Caco-2 (cell line): ENCODE measurements at regions not wholly inside any gene's neighbourhood (a gene's known extent, or its start where the extent isn't known, plus 50 kb on each side); places are given as distances from the start of the nearest gene placed in this dataset.

ENCODE experiments used
- BruUV-seq: library from RNA; stranded (reverse); fragments of 400-500 nt; replicated peaks from 2 replicates; lab custom pipeline; 2021; lab: Mats Ljungman, UMichigan
- CTCF ChIA-PET: fragments of 300-600 bp; sonication (Branson Sonifier 250); formaldehyde crosslinking; loops from one replicate; lab custom pipeline; 2022; ENCODE audit warnings: antibody characterized with exemption; lab: Charles Lee
- POLR2A ChIA-PET: fragments of 300-600 bp; sonication (Branson Sonifier 250); formaldehyde crosslinking; loops from one replicate; lab custom pipeline; 2022; ENCODE audit warnings: antibody characterized with exemption; lab: Charles Lee
- DNase-seq, 2 experiments: peaks; one replicate each; pipeline versions ENCODE4 v3.0.0 to v3.0.0-alpha.2; 2020 to 2022
- H3K27me3 ChIP-seq: replicated peaks from 2 replicates; pipeline ENCODE4 v1.6.0; 2011; ENCODE audit warnings: low read length; ENCODE audit not compliant: control insufficient read depth, insufficient read depth
- H3K36me3 ChIP-seq: 2 replicates; pipeline ENCODE4 v1.5.1; 2011; ENCODE audit warnings: low read length; ENCODE audit not compliant: control insufficient read depth, insufficient read depth
- H3K4me1 ChIP-seq: fragments of 250-450 bp; sonication (Bioruptor Pico); 2 replicates; pipeline ENCODE4 v1.5.1; 2020; ENCODE audit warnings: mild to moderate bottlenecking
- H3K4me3 ChIP-seq: 2 replicates; pipeline ENCODE4 v1.5.1; 2011; ENCODE audit warnings: low read depth, mild to moderate bottlenecking, control low read depth, low read length
- H3K9me3 ChIP-seq: fragments of 250-450 bp; sonication (Bioruptor Pico); 2 replicates; pipeline ENCODE4 v1.5.1; 2020; ENCODE audit warnings: mild to moderate bottlenecking, moderate library complexity
- H3K27ac Mint-ChIP-seq: one replicate; pipeline ENCODE4 v1.8.0; 2022; ENCODE audit warnings: mixed read lengths; ENCODE audit not compliant: unreplicated experiment
- H3K27me3 Mint-ChIP-seq: one replicate; pipeline ENCODE4 v1.8.0; 2022; ENCODE audit warnings: mixed read lengths; ENCODE audit not compliant: insufficient read depth, unreplicated experiment
- H3K36me3 Mint-ChIP-seq: one replicate; pipeline ENCODE4 v1.8.0; 2022; ENCODE audit warnings: mild to moderate bottlenecking, mixed read lengths; ENCODE audit not compliant: insufficient read depth, unreplicated experiment
- H3K4me1 Mint-ChIP-seq: one replicate; pipeline ENCODE4 v1.8.0; 2022; ENCODE audit warnings: low read depth, mixed read lengths; ENCODE audit not compliant: unreplicated experiment
- H3K4me3 Mint-ChIP-seq: one replicate; pipeline ENCODE4 v1.8.0; 2022; ENCODE audit warnings: mild to moderate bottlenecking, moderate library complexity, mixed read lengths; ENCODE audit not compliant: unreplicated experiment
- H3K9me3 Mint-ChIP-seq: one replicate; pipeline ENCODE4 v1.8.0; 2022; ENCODE audit warnings: mixed read lengths; ENCODE audit not compliant: unreplicated experiment
- intact Hi-C: fragments of 100-400 bp; cut with micrococcal nuclease; formaldehyde crosslinking; loops from one replicate; pipeline ENCODE4 v1.10.0; 2022; ENCODE audit not compliant: unreplicated experiment
- TF ChIP-seq, protein P1 (sequence below), 2 experiments: fragments of 200-600 bp in 1 of 2; IDR thresholded peaks; 1 replicate in 1 of 2; 2 replicates in 1 of 2; pipeline versions ENCODE4 v1.5.1 to v1.8.0; 2011 to 2022; ENCODE audit warnings: antibody characterized with exemption in 1 of 2, control low read depth in 1 of 2, inconsistent platforms in 1 of 2, low read depth in 1 of 2, low read length in 1 of 2, mild to moderate bottlenecking in 1 of 2, moderate library complexity in 1 of 2; ENCODE audit not compliant: insufficient read depth in 1 of 2, severe bottlenecking in 1 of 2, unreplicated experiment in 1 of 2

DNA sequence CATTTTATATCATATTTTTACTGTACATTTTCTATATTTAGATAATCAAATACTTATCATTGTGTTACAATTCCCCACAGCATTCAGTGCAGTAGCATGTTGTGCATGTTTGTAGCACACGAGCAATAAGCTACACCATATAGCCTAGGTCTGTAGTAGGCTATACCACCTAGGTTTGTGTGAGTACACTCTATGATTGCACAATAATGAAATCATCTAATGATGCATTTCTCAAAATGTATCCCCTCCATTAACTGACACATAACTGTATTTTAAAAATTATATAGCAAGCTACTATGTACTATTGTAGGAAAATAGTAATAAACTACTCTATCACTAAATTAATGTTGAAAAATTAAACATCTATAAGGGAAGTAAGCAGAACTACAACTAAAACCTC lies 518.4 kb upstream of the PABPC4L start:
- no peak overlapping the region for H3K27ac Mint-ChIP-seq
- no peaks in the 10 kb centered on the region for H3K27me3 ChIP-seq
- no peak overlapping the region for H3K4me3 Mint-ChIP-seq
- BruUV-seq = no TSS peak
- no peaks in the 10 kb centered on the region for H3K27me3 Mint-ChIP-seq
- ChIA-PET CTCF (no interaction called here), POLR2A (no interaction called here)
- H3K4me1 Mint-ChIP-seq = no peaks in the 10 kb centered on the region
- H3K36me3 ChIP-seq = no peaks in the 10 kb centered on the region
- intact Hi-C loops = no loop called here
- H3K9me3 Mint-ChIP-seq = no peaks in the 10 kb centered on the region
- TF ChIP-seq, protein P1, sequence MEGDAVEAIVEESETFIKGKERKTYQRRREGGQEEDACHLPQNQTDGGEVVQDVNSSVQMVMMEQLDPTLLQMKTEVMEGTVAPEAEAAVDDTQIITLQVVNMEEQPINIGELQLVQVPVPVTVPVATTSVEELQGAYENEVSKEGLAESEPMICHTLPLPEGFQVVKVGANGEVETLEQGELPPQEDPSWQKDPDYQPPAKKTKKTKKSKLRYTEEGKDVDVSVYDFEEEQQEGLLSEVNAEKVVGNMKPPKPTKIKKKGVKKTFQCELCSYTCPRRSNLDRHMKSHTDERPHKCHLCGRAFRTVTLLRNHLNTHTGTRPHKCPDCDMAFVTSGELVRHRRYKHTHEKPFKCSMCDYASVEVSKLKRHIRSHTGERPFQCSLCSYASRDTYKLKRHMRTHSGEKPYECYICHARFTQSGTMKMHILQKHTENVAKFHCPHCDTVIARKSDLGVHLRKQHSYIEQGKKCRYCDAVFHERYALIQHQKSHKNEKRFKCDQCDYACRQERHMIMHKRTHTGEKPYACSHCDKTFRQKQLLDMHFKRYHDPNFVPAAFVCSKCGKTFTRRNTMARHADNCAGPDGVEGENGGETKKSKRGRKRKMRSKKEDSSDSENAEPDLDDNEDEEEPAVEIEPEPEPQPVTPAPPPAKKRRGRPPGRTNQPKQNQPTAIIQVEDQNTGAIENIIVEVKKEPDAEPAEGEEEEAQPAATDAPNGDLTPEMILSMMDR (IDR thresholded peaks at IDR 0.05; ENCODE audit: insufficient read depth in 1 of 2, low read depth in 1 of 2, low read length in 1 of 2, severe bottlenecking in 1 of 2, unreplicated experiment in 1 of 2) = no peak
- H3K36me3 Mint-ChIP-seq = no peaks in the 10 kb centered on the region
- H3K9me3 ChIP-seq = no peaks in the 10 kb centered on the region
- no peaks in the 10 kb centered on the region for H3K4me1 ChIP-seq
- DNase-seq = no peak
- H3K4me3 ChIP-seq = no peak overlapping the region

DNA sequence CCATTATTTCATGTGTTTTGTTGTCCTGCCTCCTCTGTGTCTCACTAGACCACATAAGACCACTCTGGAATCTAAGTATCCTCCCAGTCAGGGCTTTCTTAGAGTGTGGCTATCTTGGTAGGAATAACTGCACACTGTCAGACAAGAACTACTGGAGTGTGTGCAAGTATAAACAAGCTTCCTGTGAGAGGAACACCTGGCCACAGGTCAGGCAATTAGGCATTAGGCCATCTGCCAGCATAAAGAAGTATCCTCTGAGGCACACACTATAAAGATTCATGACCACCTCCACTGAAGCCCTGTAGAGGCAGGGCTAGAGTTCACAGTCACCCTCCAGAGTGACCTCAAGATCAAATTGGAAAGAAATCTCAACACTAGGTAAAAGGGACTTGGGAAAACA lies 507.0 kb upstream of the PABPC4L start:
- Histone ChIP-seq H3K4me1 (no peaks in the 10 kb centered on the region), H3K9me3 (no peaks in the 10 kb centered on the region), H3K4me3 (no peak overlapping the region), H3K27me3 (no peaks in the 10 kb centered on the region), H3K36me3 (no peaks in the 10 kb centered on the region)
- BruUV-seq = no TSS peak
- CTCF ChIA-PET = no interaction called here
- Mint-ChIP-seq H3K4me3 (no peak overlapping the region), H3K36me3 (no peaks in the 10 kb centered on the region), H3K27me3 (no peaks in the 10 kb centered on the region), H3K9me3 (no peaks in the 10 kb centered on the region), H3K27ac (no peak overlapping the region), H3K4me1 (no peaks in the 10 kb centered on the region)
- POLR2A ChIA-PET = no interaction called here
- no peak for DNase-seq
- TF ChIP-seq, protein P1 (IDR thresholded peaks at IDR 0.05; ENCODE audit: insufficient read depth in 1 of 2, low read depth in 1 of 2, low read length in 1 of 2, severe bottlenecking in 1 of 2, unreplicated experiment in 1 of 2) = no peak
- intact Hi-C loops = no loop called here

- Mint-ChIP-seq H3K4me1 (no peaks in the 10 kb centered on the region), H3K4me3 (no peak overlapping the region), H3K27ac (no peak overlapping the region), H3K9me3 (no peaks in the 10 kb centered on the region), H3K27me3 (no peaks in the 10 kb centered on the region), H3K36me3 (no peaks in the 10 kb centered on the region)
- ChIA-PET CTCF (no interaction called here), POLR2A (no interaction called here)
- Histone ChIP-seq H3K4me1 (no peaks in the 10 kb centered on the region), H3K36me3 (no peaks in the 10 kb centered on the region), H3K4me3 (no peak overlapping the region), H3K27me3 (no peaks in the 10 kb centered on the region), H3K9me3 (no peaks in the 10 kb centered on the region)
- intact Hi-C loops = no loop called here
- no peak for DNase-seq
- BruUV-seq = no TSS peak
- TF ChIP-seq, protein P1 (IDR thresholded peaks at IDR 0.05; ENCODE audit: insufficient read depth in 1 of 2, low read depth in 1 of 2, low read length in 1 of 2, severe bottlenecking in 1 of 2, unreplicated experiment in 1 of 2) = no peak
These were observed 506.4 kb upstream of the PABPC4L start for GRCh38 chr4:134708026-134708425.
